ENCODE measurements at regions not wholly inside any gene's neighbourhood (a gene's known extent, or its start where the extent isn't known, plus 50 kb on each side); places are given as distances from the start of the nearest gene placed in this dataset.

DNA sequence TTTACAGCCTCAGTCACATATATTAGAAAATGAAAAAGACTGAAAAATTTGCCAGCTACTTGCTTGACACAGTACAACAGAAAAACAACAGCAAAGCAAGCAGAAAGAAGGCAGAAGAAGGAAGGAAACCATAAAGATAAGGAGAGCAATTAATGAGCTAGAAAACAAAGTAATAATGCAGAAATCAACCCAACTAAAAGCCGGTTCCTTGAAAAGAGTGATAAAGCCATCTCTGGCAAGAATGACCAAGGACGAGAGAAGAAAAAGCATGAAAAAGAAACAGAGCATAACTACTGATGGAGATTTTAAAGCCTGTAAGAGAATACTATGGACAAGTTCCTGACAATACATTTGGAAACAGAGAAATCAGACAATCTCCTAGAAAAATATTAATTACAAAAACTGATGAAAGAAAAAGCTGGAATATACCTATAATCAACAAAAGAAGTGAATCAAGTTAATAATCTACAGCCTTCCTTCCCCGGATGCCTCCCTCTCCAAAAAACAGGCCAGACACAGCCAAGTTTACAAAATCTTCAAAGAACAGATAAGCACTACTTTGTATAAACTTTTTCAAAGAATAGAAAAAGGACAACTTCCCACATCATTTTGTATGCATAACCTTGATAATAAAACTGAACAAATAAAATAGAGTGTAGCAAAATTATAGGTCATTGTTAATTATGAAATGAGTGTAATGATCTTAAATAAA is 204.0 kb downstream of the BAMBI start:
- no peak overlapping the region for H3K27ac ChIP-seq (replicated peaks in 1 of 4)
- intact Hi-C loops (cut with DNase I), result no loop called here
- peaks cover 14 to 19% (median 15%) of the 10 kb centered on the region in 4 donors for H3K4me1 ChIP-seq

DNA sequence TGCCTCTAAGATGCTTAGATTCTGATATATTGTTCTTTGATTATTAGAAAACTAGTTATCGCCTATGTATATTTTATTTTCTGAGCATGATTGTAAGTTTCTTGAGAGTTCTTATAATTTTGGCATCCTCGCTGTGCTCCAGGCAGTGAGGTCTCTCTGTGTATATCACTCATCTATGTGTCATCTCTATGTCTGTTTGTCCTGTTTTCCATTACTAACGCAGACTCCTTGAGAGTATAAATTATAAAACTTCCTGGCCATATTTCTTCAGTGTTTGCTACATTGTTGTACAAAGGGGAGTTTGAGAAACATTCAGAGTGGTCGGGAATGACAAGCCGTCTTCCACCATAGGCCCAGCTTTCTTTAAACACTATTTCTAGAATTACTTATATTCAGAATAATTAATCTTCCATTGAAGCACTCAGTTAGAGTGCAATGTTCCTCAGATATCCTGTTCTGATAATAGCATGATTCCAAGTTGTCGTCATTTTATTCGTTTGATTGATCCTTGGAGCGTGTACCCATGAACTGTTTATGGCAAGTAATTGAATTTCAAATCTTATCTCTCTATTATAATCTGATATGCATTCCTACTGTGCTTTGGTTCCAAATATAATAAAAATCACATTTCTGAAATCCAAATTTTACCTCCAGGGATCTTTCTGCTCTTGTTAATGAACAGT is 206.6 kb downstream of the BAMBI start:
- Histone ChIP-seq H3K9me3 (no peaks in the 10 kb centered on the region), H3K36me3 (no peaks in the 10 kb centered on the region), H3K27me3 (no peaks in the 10 kb centered on the region), H3K27ac (replicated peaks in 1 of 4) (no peak overlapping the region), H3K4me1 (peaks cover 14 to 19% (median 15%) of the 10 kb centered on the region in 4 donors), H3K4me3 (no peak overlapping the region)
- no peak for DNase-seq (ENCODE audit: extremely low spot score)
- TF ChIP-seq POLR2A (IDR thresholded peaks at IDR 0.05; ENCODE audit: low read depth), result no peak
- TF ChIP-seq, protein P1, sequence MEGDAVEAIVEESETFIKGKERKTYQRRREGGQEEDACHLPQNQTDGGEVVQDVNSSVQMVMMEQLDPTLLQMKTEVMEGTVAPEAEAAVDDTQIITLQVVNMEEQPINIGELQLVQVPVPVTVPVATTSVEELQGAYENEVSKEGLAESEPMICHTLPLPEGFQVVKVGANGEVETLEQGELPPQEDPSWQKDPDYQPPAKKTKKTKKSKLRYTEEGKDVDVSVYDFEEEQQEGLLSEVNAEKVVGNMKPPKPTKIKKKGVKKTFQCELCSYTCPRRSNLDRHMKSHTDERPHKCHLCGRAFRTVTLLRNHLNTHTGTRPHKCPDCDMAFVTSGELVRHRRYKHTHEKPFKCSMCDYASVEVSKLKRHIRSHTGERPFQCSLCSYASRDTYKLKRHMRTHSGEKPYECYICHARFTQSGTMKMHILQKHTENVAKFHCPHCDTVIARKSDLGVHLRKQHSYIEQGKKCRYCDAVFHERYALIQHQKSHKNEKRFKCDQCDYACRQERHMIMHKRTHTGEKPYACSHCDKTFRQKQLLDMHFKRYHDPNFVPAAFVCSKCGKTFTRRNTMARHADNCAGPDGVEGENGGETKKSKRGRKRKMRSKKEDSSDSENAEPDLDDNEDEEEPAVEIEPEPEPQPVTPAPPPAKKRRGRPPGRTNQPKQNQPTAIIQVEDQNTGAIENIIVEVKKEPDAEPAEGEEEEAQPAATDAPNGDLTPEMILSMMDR (IDR thresholded peaks at IDR 0.05), result no peak
- no peak for TF ChIP-seq EP300 (IDR thresholded peaks at IDR 0.05)
- TF ChIP-seq POLR2AphosphoS5 (IDR thresholded peaks at IDR 0.05), result no peak
- intact Hi-C loops (cut with DNase I), result no loop called here
- 96% methylated on average over 8 of the region's 8 CpGs for WGBS

More for the DNA sequence above, 204.0 kb downstream of the BAMBI start:
- no peak for DNase-seq (ENCODE audit: extremely low spot score)
- no peak for TF ChIP-seq EP300 (IDR thresholded peaks at IDR 0.05)
- TF ChIP-seq POLR2A (IDR thresholded peaks at IDR 0.05; ENCODE audit: low read depth), result no peak
- TF ChIP-seq, protein P1 (IDR thresholded peaks at IDR 0.05), result no peak
- no peak for TF ChIP-seq POLR2AphosphoS5 (IDR thresholded peaks at IDR 0.05)
- no peaks in the 10 kb centered on the region for H3K36me3 ChIP-seq
- no peaks in the 10 kb centered on the region for H3K9me3 ChIP-seq
- 53% methylated on average over 3 of the region's 3 CpGs for WGBS
- no peak overlapping the region for H3K4me3 ChIP-seq
- no peaks in the 10 kb centered on the region for H3K27me3 ChIP-seq

DNA sequence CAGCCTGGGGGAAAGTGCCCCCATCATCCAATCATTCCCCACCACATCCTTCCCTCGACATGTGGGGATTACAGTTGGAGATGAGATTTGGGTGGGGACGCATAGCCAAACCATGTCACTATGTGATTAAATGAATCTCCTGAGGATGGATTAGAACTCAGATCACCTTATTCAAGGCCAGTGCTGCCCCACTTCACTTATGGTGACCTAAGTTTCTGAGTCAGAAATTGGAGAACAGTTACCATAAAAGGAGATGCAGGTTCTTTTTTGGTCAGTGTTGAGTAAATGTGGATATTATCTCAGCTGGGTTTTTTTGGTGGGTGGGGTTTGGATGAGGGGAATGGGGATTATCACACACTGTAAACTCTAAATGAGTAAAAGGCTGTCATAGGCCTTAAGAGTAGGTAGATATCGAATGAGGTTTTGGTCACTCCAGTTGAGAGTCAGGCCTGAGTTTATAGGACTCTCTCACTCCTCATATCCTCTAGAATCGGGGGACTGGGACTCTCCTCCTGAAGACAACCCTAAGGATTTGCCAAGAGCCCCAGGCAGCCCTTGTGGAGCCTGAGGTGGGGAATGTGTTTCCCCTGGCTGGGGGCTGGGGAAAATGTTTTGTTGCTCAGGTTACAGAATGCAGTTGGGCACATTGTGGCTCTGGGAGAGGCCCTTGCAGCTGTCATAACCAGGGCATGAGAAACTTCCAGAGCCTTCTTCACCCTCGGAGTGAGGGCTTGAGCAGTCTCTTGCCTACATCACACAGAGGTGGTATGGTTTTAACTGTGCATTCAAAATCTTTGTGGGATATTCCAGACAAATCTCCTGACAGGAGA is 213.0 kb downstream of the BAMBI start:
- Histone ChIP-seq H3K4me3 (no peak overlapping the region), H3K27ac (replicated peaks in 1 of 4) (no peak overlapping the region), H3K27me3 (no peaks in the 10 kb centered on the region), H3K9me3 (no peaks in the 10 kb centered on the region), H3K4me1 (peaks cover 0 to 8% (median 0%) of the 10 kb centered on the region in 4 donors), H3K36me3 (no peaks in the 10 kb centered on the region)
- 96% methylated on average over 4 of the region's 5 CpGs for WGBS
- TF ChIP-seq POLR2A (IDR thresholded peaks at IDR 0.05; ENCODE audit: low read depth) (no peak), EP300 (IDR thresholded peaks at IDR 0.05) (no peak), POLR2AphosphoS5 (IDR thresholded peaks at IDR 0.05) (no peak)
- TF ChIP-seq, protein P1 (IDR thresholded peaks at IDR 0.05), result no peak
- no peak for DNase-seq (ENCODE audit: extremely low spot score)
- intact Hi-C loops (cut with DNase I), result no loop called here

DNA sequence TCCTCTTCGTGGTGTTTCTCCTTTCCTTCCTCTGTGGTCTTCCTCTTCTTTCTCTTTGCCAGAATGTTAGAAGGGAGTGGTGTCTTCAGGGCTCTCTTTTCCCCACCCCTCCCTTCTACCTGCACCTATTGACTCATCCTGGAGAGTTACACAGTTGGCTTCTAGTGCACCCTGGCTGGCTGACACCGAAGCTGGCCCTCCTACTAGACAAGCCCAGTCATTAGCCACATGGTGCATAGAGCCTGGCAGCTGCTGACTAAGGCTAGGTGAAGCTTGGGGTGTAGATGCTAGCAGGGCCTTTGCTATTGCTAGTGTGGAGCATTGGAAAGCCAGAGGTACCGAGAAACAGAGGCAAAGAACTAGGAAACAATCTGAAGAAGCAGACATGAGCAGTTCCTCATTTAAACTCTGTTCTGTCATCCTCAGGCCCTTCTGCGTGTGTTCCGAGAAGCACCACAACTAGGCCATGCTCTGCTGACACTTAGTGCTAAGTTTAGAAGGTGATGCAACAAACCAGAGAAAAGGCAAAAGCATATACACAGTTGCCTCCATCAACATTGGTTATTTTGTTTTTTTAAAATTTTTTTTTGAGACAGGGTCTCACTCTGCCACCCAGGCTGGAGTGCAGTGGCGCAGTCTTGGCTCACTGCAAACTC is 213.9 kb downstream of the BAMBI start:
- H3K4me1 ChIP-seq, result peaks cover 0 to 8% (median 0%) of the 10 kb centered on the region in 4 donors
- WGBS, result 88% methylated on average over 6 of the region's 6 CpGs
- H3K27me3 ChIP-seq, result no peaks in the 10 kb centered on the region
- no peaks in the 10 kb centered on the region for H3K9me3 ChIP-seq
- no peak overlapping the region for H3K4me3 ChIP-seq
- H3K36me3 ChIP-seq, result no peaks in the 10 kb centered on the region
- TF ChIP-seq POLR2A (IDR thresholded peaks at IDR 0.05; ENCODE audit: low read depth), result no peak
- DNase-seq (ENCODE audit: extremely low spot score), result no peak
- H3K27ac ChIP-seq (replicated peaks in 1 of 4), result no peak overlapping the region
- intact Hi-C loops (cut with DNase I), result no loop called here
